ENCODE measurements at regions not wholly inside any gene's neighbourhood (a gene's known extent, or its start where the extent isn't known, plus 50 kb on each side); places are given as distances from the start of the nearest gene placed in this dataset.
"Not testable (repeated sequence)": the region's sequence is repeated elsewhere in the genome, so short reads cannot be mapped to it uniquely, and the experiment has no call there.

GRCh38 chr7:101758519-101758918 lies 58.9 kb upstream of the CUX1 start:
- TF ChIP-seq CTCF (conservative IDR thresholded peaks at IDR 0.05; ENCODE audit: low read depth, low read length); EZH2 (IDR thresholded peaks at IDR 0.05; ENCODE audit: low read length, unreplicated experiment); EZH2phosphoT487 (IDR thresholded peaks at IDR 0.05; ENCODE audit: borderline replicate concordance, low read length): not testable (repeated sequence)
